H1 (cell line): ENCODE measurements at regions not wholly inside any gene's neighbourhood (a gene's known extent, or its start where the extent isn't known, plus 50 kb on each side); places are given as distances from the start of the nearest gene placed in this dataset.

ENCODE experiments used
- CTCF ChIA-PET: fragments of 300-600 bp; sonication (Branson Sonifier 250); formaldehyde crosslinking; loops from one replicate; lab custom pipeline; 2021; ENCODE audit not compliant: partially characterized antibody; lab: Charles Lee
- POLR2A ChIA-PET: fragments of 300-600 bp; sonication (Branson Sonifier 250); formaldehyde crosslinking; loops from one replicate; lab custom pipeline; 2021; ENCODE audit warnings: inconsistent platforms; ENCODE audit not compliant: partially characterized antibody; lab: Charles Lee
- DNase-seq, 2 experiments: peaks; one replicate each; pipeline versions ENCODE4 v3.0.0 to v3.0.0-alpha.2; 2010 to 2022; ENCODE audit warnings: low spot score in 2 of 2, low read depth in 1 of 2, mixed read lengths in 1 of 2
- FAIRE-seq: peaks from 2 replicates; lab custom pipeline; 2011; peaks lifted over from hg19 to GRCh38; lab: Jason Lieb, UNC
- H2AFZ ChIP-seq: 2 replicates; pipeline ENCODE4 v1.8.1; 2012; ENCODE audit warnings: low read length, inconsistent platforms
- H2AK5ac ChIP-seq: 2 replicates; pipeline ENCODE4 v1.6.1; 2013; ENCODE audit warnings: low read depth, low read length
- H2BK120ac ChIP-seq: replicated peaks from 2 replicates; pipeline ENCODE3; 2013; ENCODE audit warnings: low read depth, low read length, inconsistent platforms
- H2BK12ac ChIP-seq: 2 replicates; pipeline ENCODE4 v1.6.1; 2013; ENCODE audit warnings: low read depth, low read length
- H2BK15ac ChIP-seq: 2 replicates; pipeline ENCODE4 v1.6.1; 2013; ENCODE audit warnings: low read length
- H2BK20ac ChIP-seq: 2 replicates; pipeline ENCODE4 v1.6.1; 2013; ENCODE audit warnings: low read length
- H2BK5ac ChIP-seq: 2 replicates; pipeline ENCODE4 v1.6.1; 2013; ENCODE audit warnings: low read depth, low read length
- H3K14ac ChIP-seq: 2 replicates; pipeline ENCODE4 v1.6.1; 2013; ENCODE audit warnings: inconsistent platforms; ENCODE audit not compliant: insufficient read length
- H3K18ac ChIP-seq: 2 replicates; pipeline ENCODE4 v1.6.1; 2013; ENCODE audit warnings: low read length; ENCODE audit errors: extremely low read depth
- H3K23ac ChIP-seq: 2 replicates; pipeline ENCODE4 v1.6.1; 2013; ENCODE audit warnings: inconsistent platforms; ENCODE audit not compliant: insufficient read length
- H3K23me2 ChIP-seq: 2 replicates; pipeline ENCODE4 v1.6.1; 2013; ENCODE audit warnings: low read depth, low read length
- H3K27ac ChIP-seq: 2 replicates; pipeline ENCODE4 v1.6.1; 2011; ENCODE audit warnings: low read depth, low read length, inconsistent platforms
- H3K27me3 ChIP-seq, 4 experiments: replicated peaks in 1 of 4; 1 replicate in 1 of 4; 2 replicates in 3 of 4; pipeline versions ENCODE4 v1.6.1 to v1.8.1; 2011 to 2013; ENCODE audit warnings: low read length in 3 of 4, mild to moderate bottlenecking in 3 of 4, inconsistent platforms in 2 of 4, mixed read lengths in 2 of 4, moderate library complexity in 1 of 4; ENCODE audit not compliant: control insufficient read depth in 3 of 4, insufficient read depth in 3 of 4; ENCODE audit errors: extremely low read depth in 1 of 4
- H3K36me3 ChIP-seq, 4 experiments: 2 replicates each; pipeline versions ENCODE4 v1.6.1 to v1.8.1; 2011 to 2013; ENCODE audit warnings: mild to moderate bottlenecking in 4 of 4, low read length in 3 of 4, moderate library complexity in 2 of 4, control low read depth in 1 of 4, inconsistent platforms in 1 of 4; ENCODE audit not compliant: insufficient read depth in 4 of 4, control insufficient read depth in 2 of 4
- H3K4ac ChIP-seq: replicated peaks from 2 replicates; pipeline ENCODE3; 2013; ENCODE audit warnings: low read length, low read depth, mixed read lengths, inconsistent platforms; ENCODE audit not compliant: insufficient read length
- H3K4me1 ChIP-seq, 4 experiments: replicated peaks in 1 of 4; 1 replicate in 1 of 4; 2 replicates in 3 of 4; pipeline versions ENCODE4 v1.6.1 to v1.8.1; 2011 to 2013; ENCODE audit warnings: low read length in 3 of 4, inconsistent platforms in 2 of 4, mixed read lengths in 1 of 4; ENCODE audit not compliant: insufficient read depth in 4 of 4, control insufficient read depth in 3 of 4
- H3K4me2 ChIP-seq, 2 experiments: 2 replicates each; pipeline versions ENCODE4 v1.6.1 to v1.8.1; 2011 to 2013; ENCODE audit warnings: low read depth in 2 of 2, low read length in 2 of 2, control low read depth in 1 of 2, inconsistent platforms in 1 of 2, mild to moderate bottlenecking in 1 of 2; ENCODE audit not compliant: insufficient read depth in 1 of 2
- H3K4me3 ChIP-seq, 4 experiments: fragments of 200-600, 300-600 bp in 1 of 4; sonication (generic), shearing (Covaris generic), sonication (Bioruptor Twin) in 1 of 4; 2 replicates each; pipeline versions ENCODE4 v1.5.1 to v1.8.1; 2011 to 2016; ENCODE audit warnings: low read length in 4 of 4, low read depth in 3 of 4, control low read depth in 2 of 4, inconsistent platforms in 2 of 4, mild to moderate bottlenecking in 2 of 4, mixed read lengths in 1 of 4, moderate library complexity in 1 of 4; ENCODE audit not compliant: insufficient read depth in 2 of 4; ENCODE audit errors: extremely low read depth in 1 of 4
- H3K56ac ChIP-seq: replicated peaks from 2 replicates; pipeline ENCODE3; 2013; ENCODE audit warnings: low read depth, mild to moderate bottlenecking, mixed read lengths, low read length, inconsistent platforms; ENCODE audit not compliant: insufficient read length
- H3K79me1 ChIP-seq: 2 replicates; pipeline ENCODE4 v1.6.1; 2013; ENCODE audit warnings: low read depth, low read length, control low read depth
- H3K79me2 ChIP-seq, 2 experiments: 2 replicates each; pipeline versions ENCODE4 v1.6.1 to v1.8.1; 2012 to 2013; ENCODE audit warnings: low read length in 2 of 2, mild to moderate bottlenecking in 2 of 2, inconsistent platforms in 1 of 2; ENCODE audit not compliant: insufficient read depth in 2 of 2, control insufficient read depth in 1 of 2
- H3K9ac ChIP-seq, 4 experiments: replicated peaks in 1 of 4; 1 replicate in 1 of 4; 2 replicates in 3 of 4; pipeline versions ENCODE4 v1.6.1 to v1.8.1; 2011 to 2013; ENCODE audit warnings: low read depth in 3 of 4, low read length in 3 of 4, control low read depth in 2 of 4, mild to moderate bottlenecking in 2 of 4, moderate library complexity in 2 of 4, inconsistent platforms in 1 of 4; ENCODE audit errors: extremely low read depth in 1 of 4
- H3K9me3 ChIP-seq, 2 experiments: 2 replicates each; pipeline versions ENCODE4 v1.6.1 to v1.8.1; 2012 to 2013; ENCODE audit warnings: mild to moderate bottlenecking in 2 of 2, moderate library complexity in 2 of 2, control low read depth in 1 of 2, inconsistent platforms in 1 of 2, low read depth in 1 of 2, low read length in 1 of 2, mixed read lengths in 1 of 2; ENCODE audit not compliant: insufficient read depth in 2 of 2
- H4K20me1 ChIP-seq, 2 experiments: replicated peaks in 1 of 2; 2 replicates each; pipeline versions ENCODE3 to v1.8.1; 2011 to 2013; ENCODE audit warnings: inconsistent platforms in 2 of 2, low read length in 2 of 2, mild to moderate bottlenecking in 1 of 2; ENCODE audit not compliant: insufficient read depth in 2 of 2, control insufficient read depth in 1 of 2
- H4K5ac ChIP-seq: 2 replicates; pipeline ENCODE4 v1.6.1; 2013; ENCODE audit warnings: low read length, low read depth, mixed read lengths, inconsistent platforms; ENCODE audit not compliant: insufficient read length
- H4K8ac ChIP-seq: 2 replicates; pipeline ENCODE4 v1.8.0; 2013; ENCODE audit warnings: mild to moderate bottlenecking, moderate library complexity, low read length, inconsistent platforms; ENCODE audit not compliant: insufficient read depth; ENCODE audit errors: extremely low read depth
- H4K91ac ChIP-seq: replicated peaks from 2 replicates; pipeline ENCODE3; 2013; ENCODE audit warnings: low read length, mixed read lengths, inconsistent platforms; ENCODE audit not compliant: insufficient read length
- WGBS, 2 experiments: shearing (Covaris generic) in 1 of 2; methylation state at CpG; one replicate each; pipeline versions ENCODE4 v1.1.6 to v1.1.7; 2013 to 2015; ENCODE audit warnings: low lambda C conversion rate in 2 of 2, mixed read lengths in 2 of 2, inconsistent platforms in 1 of 2, low coverage in 1 of 2, missing lambda C conversion rate in 1 of 2; ENCODE audit not compliant: insufficient replicate concordance in 2 of 2, insufficient coverage in 1 of 2, insufficient read length in 1 of 2; ENCODE audit errors: extremely low coverage in 1 of 2, missing lambda C conversion rate in 1 of 2; 5-methylcytosine and 5-hydroxymethylcytosine counted together
- TF ChIP-seq, protein P1 (sequence below): IDR thresholded peaks from 2 replicates; pipeline ENCODE4 v1.6.1; 2012; ENCODE audit warnings: inconsistent platforms

DNA sequence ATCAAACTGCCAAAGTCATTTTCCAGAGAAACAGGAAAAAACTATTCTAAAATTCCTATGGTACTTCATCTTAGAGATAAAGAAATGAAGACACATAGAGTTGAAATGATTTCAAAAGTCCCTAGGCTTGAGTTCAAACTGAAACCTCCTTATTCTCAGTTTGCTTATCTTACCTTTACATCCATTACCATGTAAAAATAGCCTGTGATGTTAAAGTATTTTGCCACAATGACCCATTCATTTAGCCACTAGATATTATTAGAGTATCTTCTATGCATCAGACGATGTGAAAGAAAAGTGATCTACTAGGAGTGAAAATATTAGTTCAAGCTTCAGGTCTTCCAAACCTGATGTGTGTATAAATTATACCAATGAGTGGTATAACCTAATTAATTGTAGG lies 55.1 kb upstream of the TTC14 start:
- H2AFZ ChIP-seq = no peak overlapping the region
- no peaks in the 10 kb centered on the region for H4K20me1 ChIP-seq
- no peak overlapping the region for H2AK5ac ChIP-seq
- 89% methylated on average over 1 of the region's 1 CpG; no CpG with 5 or more reads in 1 of the 2 experiments for WGBS, 2 experiments
- H2BK20ac ChIP-seq = no peak overlapping the region
- H3K23me2 ChIP-seq = no peaks in the 10 kb centered on the region
- H3K4me1 ChIP-seq = no peaks in the 10 kb centered on the region
- no peak for FAIRE-seq
- H3K18ac ChIP-seq = no peak overlapping the region
- no peaks in the 10 kb centered on the region for H3K79me2 ChIP-seq
- no peak overlapping the region for H3K9ac ChIP-seq
- TF ChIP-seq, protein P1, sequence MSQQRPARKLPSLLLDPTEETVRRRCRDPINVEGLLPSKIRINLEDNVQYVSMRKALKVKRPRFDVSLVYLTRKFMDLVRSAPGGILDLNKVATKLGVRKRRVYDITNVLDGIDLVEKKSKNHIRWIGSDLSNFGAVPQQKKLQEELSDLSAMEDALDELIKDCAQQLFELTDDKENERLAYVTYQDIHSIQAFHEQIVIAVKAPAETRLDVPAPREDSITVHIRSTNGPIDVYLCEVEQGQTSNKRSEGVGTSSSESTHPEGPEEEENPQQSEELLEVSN = no peak
- TF ChIP-seq, all 59 proteins: peak for 0
- Histone ChIP-seq H4K91ac (no peak overlapping the region), H3K9me3 (no peaks in the 10 kb centered on the region), H3K4me2 (no peak overlapping the region), H3K14ac (no peak overlapping the region), H2BK120ac (no peak overlapping the region), H3K27me3 (no peaks in the 10 kb centered on the region), H3K23ac (no peak overlapping the region), H2BK12ac (no peak overlapping the region), H3K4me3 (no peak overlapping the region), H3K27ac (no peak overlapping the region), H3K36me3 (no peaks in the 10 kb centered on the region), H3K79me1 (no peaks in the 10 kb centered on the region), H4K8ac (no peak overlapping the region), H2BK15ac (no peak overlapping the region), H3K4ac (no peak overlapping the region), H4K5ac (no peak overlapping the region), H2BK5ac (no peak overlapping the region), H3K56ac (no peak overlapping the region)
- CTCF ChIA-PET = no interaction called here
- DNase-seq = no peak
- POLR2A ChIA-PET = no interaction called here
